ENCODE measurements at regions not wholly inside any gene's neighbourhood (a gene's known extent, or its start where the extent isn't known, plus 50 kb on each side); places are given as distances from the start of the nearest gene placed in this dataset.
"Not testable (repeated sequence)": the region's sequence is repeated elsewhere in the genome, so short reads cannot be mapped to it uniquely, and the experiment has no call there.

GRCh38 chr6:68053805-68054373, 581.2 kb upstream of the ADGRB3 start:
- no peak for DNase-seq

- DNase-seq: no peak
Measured at GRCh38 chr6:68052234-68052633, 582.8 kb upstream of the ADGRB3 start.

- DNase-seq: no peak
Measured at GRCh38 chr6:68049562-68049961, 585.5 kb upstream of the ADGRB3 start.

- no peak for DNase-seq
Measured at GRCh38 chr6:68046756-68047155, 588.3 kb upstream of the ADGRB3 start.

- DNase-seq: no peak
Measured at GRCh38 chr6:68046302-68046701, 588.8 kb upstream of the ADGRB3 start.

GRCh38 chr6:68045193-68045592, 589.9 kb upstream of the ADGRB3 start:
- DNase-seq: no peak

GRCh38 chr6:68044264-68044663, 590.8 kb upstream of the ADGRB3 start:
- no peak for DNase-seq

- DNase-seq: no peak
Measured at GRCh38 chr6:68043122-68043398, 592.0 kb upstream of the ADGRB3 start.

- DNase-seq: no peak
Measured at GRCh38 chr6:68042339-68043121, 592.6 kb upstream of the ADGRB3 start.

GRCh38 chr6:68040780-68041179, 594.3 kb upstream of the ADGRB3 start:
- no peak for DNase-seq

GRCh38 chr6:68040312-68040778, 594.7 kb upstream of the ADGRB3 start:
- no peak for DNase-seq

GRCh38 chr6:68039641-68040311, 595.3 kb upstream of the ADGRB3 start:
- no peak for DNase-seq

- DNase-seq: no peak
Measured at GRCh38 chr6:68038815-68039408, 596.2 kb upstream of the ADGRB3 start.

- DNase-seq: no peak
Measured at GRCh38 chr6:68032217-68032616, 602.9 kb upstream of the ADGRB3 start.

GRCh38 chr6:68031054-68031453, 604.0 kb upstream of the ADGRB3 start:
- DNase-seq: no peak

- no peak for DNase-seq
Measured at GRCh38 chr6:68026483-68026882, 608.6 kb upstream of the ADGRB3 start.

- DNase-seq: no peak
Measured at GRCh38 chr6:68025764-68026163, 609.3 kb upstream of the ADGRB3 start.

- DNase-seq: no peak
Measured at GRCh38 chr6:68024570-68025269, 610.4 kb upstream of the ADGRB3 start.

- DNase-seq: not testable (repeated sequence)
Measured at GRCh38 chr6:68022968-68023367, 612.1 kb upstream of the ADGRB3 start.

GRCh38 chr6:68013780-68014515, 621.1 kb upstream of the ADGRB3 start:
- DNase-seq: no peak

- DNase-seq: no peak
Measured at GRCh38 chr6:68012822-68013221, 622.3 kb upstream of the ADGRB3 start.

- no peak for DNase-seq
Measured at GRCh38 chr6:68010936-68011335, 624.1 kb upstream of the ADGRB3 start.

- DNase-seq: no peak
Measured at GRCh38 chr6:68008445-68008844, 626.6 kb upstream of the ADGRB3 start.

Data from NCI-H1694 (cell line).